Psoas muscle (tissue), 7 donors: ENCODE measurements at regions not wholly inside any gene's neighbourhood (a gene's known extent, or its start where the extent isn't known, plus 50 kb on each side); places are given as distances from the start of the nearest gene placed in this dataset.

Experiments
- ATAC-seq, 4 donors: fragments of 200-7000 bp; cut with Tn5 transposase; one replicate each; pipeline ENCODE4 v1.9.1; 2020; ENCODE audit warnings: moderate library complexity in 3 of 4, mild to moderate bottlenecking in 2 of 4
- DNase-seq, 2 donors: peaks; one replicate each; pipeline ENCODE4 v3.0.0-alpha.2; 2020
- H3K27ac ChIP-seq: fragments of 200-600 bp; one replicate; pipeline ENCODE4 v1.8.0; 2022
- H3K27me3 ChIP-seq, 3 donors: fragments of 200-600 bp in 1 of 3; one replicate each; pipeline versions ENCODE4 v1.6.1 to v1.8.0; 2013 to 2022; ENCODE audit warnings: low read length in 2 of 3, mild to moderate bottlenecking in 2 of 3, moderate library complexity in 1 of 3; ENCODE audit not compliant: insufficient read depth in 3 of 3
- H3K36me3 ChIP-seq, 2 donors: fragments of 200-600 bp in 1 of 2; one replicate each; pipeline versions ENCODE4 v1.6.1 to v1.8.0; 2013 to 2022; ENCODE audit warnings: low read depth in 1 of 2, mild to moderate bottlenecking in 1 of 2, moderate library complexity in 1 of 2; ENCODE audit not compliant: insufficient read depth in 1 of 2
- H3K4me1 ChIP-seq: fragments of 200-600 bp; one replicate; pipeline ENCODE4 v1.8.0; 2022
- H3K4me3 ChIP-seq: fragments of 200-600 bp; one replicate; pipeline ENCODE4 v1.8.0; 2022; ENCODE audit warnings: mild to moderate bottlenecking
- H3K9me3 ChIP-seq: fragments of 200-600 bp; one replicate; pipeline ENCODE4 v1.8.0; 2022
- CTCF ChIP-seq: fragments of 200-600 bp; IDR thresholded peaks from one replicate; pipeline ENCODE4 v1.8.0; 2022; ENCODE audit warnings: antibody characterized with exemption
- WGBS, 3 donors: extraction: QIAGEN DNeasy Blood & Tissue Kit; methylation state at CpG; one replicate each; pipeline versions ENCODE4 v1.1.6 to v1.1.7; 2013; 5-methylcytosine and 5-hydroxymethylcytosine counted together
- intact Hi-C, 2 donors: fragments of 100-400 bp; cut with DNase I; formaldehyde crosslinking; loops; one replicate each; pipeline versions ENCODE4 v1.11.0 to v1.14.2; 2022
- donor health status: healthy with polysubstance abuse.
- donor health status: DM: no; HTN: no; CAD: no; lungs with moderate emphysema.
- donor health status: Bipolar disorder and iron deficiency.
- donor health status: healthy.
- donor health status: DM: yes; HTN: yes; CAD: no.
- donor health status: DM: no; HTN: no; CAD: no.
- donor health status: DM: yes; HTN: yes; CAD: no.

- peak overlapping the region; percentile 15 for H3K4me3 ChIP-seq
- intact Hi-C loops: loop anchor here in 1 of 2 donors (5.0 kb wide), 2 partner anchors 34 to 89 kb away; no protein-coding TSS in a partner anchor
Measured at GRCh38 chr5:173673295-173674101, 57.0 kb upstream of the BOD1 start.

GRCh38 chr5:173675287-173675996 is 59.0 kb upstream of the BOD1 start:
- no peak for DNase-seq
- Histone ChIP-seq H3K4me1 (peaks cover 20% of the 10 kb centered on the region), H3K4me3 (no peak overlapping the region), H3K27me3 (no peaks in the 10 kb centered on the region), H3K9me3 (no peaks in the 10 kb centered on the region), H3K36me3 (no peaks in the 10 kb centered on the region), H3K27ac (peak overlapping the region; percentile 11)
- peak; percentile 42 to 64 (median 54) for ATAC-seq
- intact Hi-C loops: no loop called here
- WGBS, 3 donors: 32 to 53% (median 41%) methylated on average over 6 of the region's 6 CpGs
- TF ChIP-seq CTCF: no peak

More at GRCh38 chr5:173673295-173674101, 57.0 kb upstream of the BOD1 start:
- H3K27ac ChIP-seq: no peak overlapping the region
- no peaks in the 10 kb centered on the region for H3K27me3 ChIP-seq
- DNase-seq: no peak
- TF ChIP-seq CTCF: no peak
- ATAC-seq: peak in 2 of 4 donors; percentile 20 to 22
- H3K9me3 ChIP-seq: peaks cover 8% of the 10 kb centered on the region
- H3K36me3 ChIP-seq: no peaks in the 10 kb centered on the region
- WGBS, 3 donors: 39 to 44% (median 42%) methylated on average over 16 of the region's 16 CpGs
- H3K4me1 ChIP-seq: peaks cover 22% of the 10 kb centered on the region

GRCh38 chr5:173676375-173676774 is 59.9 kb upstream of the BOD1 start:
- DNase-seq (no peak), ATAC-seq (no peak)
- Histone ChIP-seq H3K27me3 (no peaks in the 10 kb centered on the region), H3K4me3 (no peak overlapping the region), H3K9me3 (no peaks in the 10 kb centered on the region), H3K27ac (no peak overlapping the region), H3K4me1 (peaks cover 18% of the 10 kb centered on the region), H3K36me3 (no peaks in the 10 kb centered on the region)
- 93 to 98% (median 96%) methylated on average over 2 of the region's 2 CpGs for WGBS, 3 donors
- intact Hi-C loops: no loop called here
- no peak for TF ChIP-seq CTCF

GRCh38 chr5:173677125-173677672 is 60.7 kb upstream of the BOD1 start:
- DNase-seq (no peak), ATAC-seq (no peak)
- intact Hi-C loops: no loop called here
- Histone ChIP-seq H3K4me3 (no peak overlapping the region), H3K4me1 (peaks cover 11% of the 10 kb centered on the region), H3K27ac (no peak overlapping the region), H3K9me3 (no peaks in the 10 kb centered on the region), H3K36me3 (no peaks in the 10 kb centered on the region), H3K27me3 (no peaks in the 10 kb centered on the region)
- no peak for TF ChIP-seq CTCF
- WGBS, 3 donors: 63 to 69% (median 68%) methylated on average over 2 of the region's 2 CpGs
